Loucy (cell line): ENCODE measurements at regions not wholly inside any gene's neighbourhood (a gene's known extent, or its start where the extent isn't known, plus 50 kb on each side); places are given as distances from the start of the nearest gene placed in this dataset.
"Not testable (repeated sequence)": the region's sequence is repeated elsewhere in the genome, so short reads cannot be mapped to it uniquely, and the experiment has no call there.

Experiments
- EZH2phosphoT487 ChIP-seq: fragments of 200-600 bp; IDR thresholded peaks from 2 replicates; pipeline ENCODE4 v1.6.1; 2018; ENCODE audit warnings: antibody characterized with exemption, mild to moderate bottlenecking, moderate library complexity, borderline replicate concordance
- TF ChIP-seq, protein P1 (sequence below): fragments of 200-600 bp; sonication (generic); conservative IDR thresholded peaks from 2 replicates; pipeline ENCODE4 v1.5.1; 2014; ENCODE audit warnings: mild to moderate bottlenecking, antibody characterized with exemption, low read length

DNA sequence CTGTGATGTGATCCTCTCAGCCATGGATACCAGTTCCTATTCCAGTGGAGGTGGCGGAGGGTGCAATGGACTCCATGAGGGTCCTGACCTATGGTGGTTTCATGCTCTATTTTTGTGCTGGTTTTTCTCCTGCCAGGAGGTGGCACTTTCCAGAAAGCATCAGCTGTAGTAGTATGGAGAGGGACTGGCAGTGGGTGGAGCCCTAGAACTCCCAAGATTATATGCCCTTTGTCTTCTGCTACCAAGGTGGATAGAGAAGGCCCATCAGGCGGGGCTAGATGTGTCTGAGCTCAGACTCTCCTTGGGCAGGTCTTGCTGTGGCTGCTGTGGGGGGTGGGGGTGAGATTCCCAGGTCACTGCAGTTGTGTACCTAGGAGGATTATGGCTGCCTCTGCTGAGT lies 104.5 kb upstream of the S1PR3 start:
- TF ChIP-seq, protein P1, sequence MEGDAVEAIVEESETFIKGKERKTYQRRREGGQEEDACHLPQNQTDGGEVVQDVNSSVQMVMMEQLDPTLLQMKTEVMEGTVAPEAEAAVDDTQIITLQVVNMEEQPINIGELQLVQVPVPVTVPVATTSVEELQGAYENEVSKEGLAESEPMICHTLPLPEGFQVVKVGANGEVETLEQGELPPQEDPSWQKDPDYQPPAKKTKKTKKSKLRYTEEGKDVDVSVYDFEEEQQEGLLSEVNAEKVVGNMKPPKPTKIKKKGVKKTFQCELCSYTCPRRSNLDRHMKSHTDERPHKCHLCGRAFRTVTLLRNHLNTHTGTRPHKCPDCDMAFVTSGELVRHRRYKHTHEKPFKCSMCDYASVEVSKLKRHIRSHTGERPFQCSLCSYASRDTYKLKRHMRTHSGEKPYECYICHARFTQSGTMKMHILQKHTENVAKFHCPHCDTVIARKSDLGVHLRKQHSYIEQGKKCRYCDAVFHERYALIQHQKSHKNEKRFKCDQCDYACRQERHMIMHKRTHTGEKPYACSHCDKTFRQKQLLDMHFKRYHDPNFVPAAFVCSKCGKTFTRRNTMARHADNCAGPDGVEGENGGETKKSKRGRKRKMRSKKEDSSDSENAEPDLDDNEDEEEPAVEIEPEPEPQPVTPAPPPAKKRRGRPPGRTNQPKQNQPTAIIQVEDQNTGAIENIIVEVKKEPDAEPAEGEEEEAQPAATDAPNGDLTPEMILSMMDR: peak; percentile 25; the same call in 1 of the 2 replicates
- not testable (repeated sequence) for TF ChIP-seq EZH2phosphoT487
